GM21825 (cell line): ENCODE measurements at regions not wholly inside any gene's neighbourhood (a gene's known extent, or its start where the extent isn't known, plus 50 kb on each side); places are given as distances from the start of the nearest gene placed in this dataset.

Experiments
- ATAC-seq: cut with Tn5 transposase; IDR thresholded peaks from one replicate; pipeline ENCODE4 v1.9.1; 2021; ENCODE audit warnings: mild to moderate bottlenecking, moderate library complexity; ENCODE audit not compliant: unreplicated experiment

- no peak for ATAC-seq
Measured at GRCh38 chr20:48259456-48259855, 474.2 kb upstream of the SULF2 start.

GRCh38 chr20:48257833-48258232 is 472.6 kb upstream of the SULF2 start:
- ATAC-seq = no peak

GRCh38 chr20:48247961-48248360 is 462.7 kb upstream of the SULF2 start:
- no peak for ATAC-seq

GRCh38 chr20:48246061-48246790 is 460.9 kb upstream of the SULF2 start:
- no peak for ATAC-seq

- no peak for ATAC-seq
Measured at GRCh38 chr20:48242623-48243022, 457.3 kb upstream of the SULF2 start.

GRCh38 chr20:48241482-48241881 is 456.2 kb upstream of the SULF2 start:
- no peak for ATAC-seq

GRCh38 chr20:48238781-48239180 is 453.5 kb upstream of the SULF2 start:
- no peak for ATAC-seq

GRCh38 chr20:48238326-48238725 is 453.0 kb upstream of the SULF2 start:
- no peak for ATAC-seq

GRCh38 chr20:48236000-48236970 is 451.0 kb upstream of the SULF2 start:
- no peak for ATAC-seq

- ATAC-seq = no peak
Measured at GRCh38 chr20:48234951-48235350, 449.7 kb upstream of the SULF2 start.

GRCh38 chr20:48231253-48231930 is 446.1 kb upstream of the SULF2 start:
- no peak for ATAC-seq

- ATAC-seq = no peak
Measured at GRCh38 chr20:48230216-48230615, 444.9 kb upstream of the SULF2 start.

GRCh38 chr20:48227381-48227780 is 442.1 kb upstream of the SULF2 start:
- no peak for ATAC-seq

GRCh38 chr20:48226642-48227041 is 441.4 kb upstream of the SULF2 start:
- no peak for ATAC-seq

- ATAC-seq = no peak
Measured at GRCh38 chr20:48224533-48225050, 439.3 kb upstream of the SULF2 start.

- no peak for ATAC-seq
Measured at GRCh38 chr20:48223715-48224114, 438.4 kb upstream of the SULF2 start.

GRCh38 chr20:48222595-48223180 is 437.4 kb upstream of the SULF2 start:
- no peak for ATAC-seq

- no peak for ATAC-seq
Measured at GRCh38 chr20:48220033-48220633, 434.9 kb upstream of the SULF2 start.

- ATAC-seq = no peak
Measured at GRCh38 chr20:48219306-48219705, 434.0 kb upstream of the SULF2 start.

- ATAC-seq = no peak
Measured at GRCh38 chr20:48217190-48217589, 431.9 kb upstream of the SULF2 start.
